SU-DHL-6 (cell line): ENCODE measurements at regions not wholly inside any gene's neighbourhood (a gene's known extent, or its start where the extent isn't known, plus 50 kb on each side); places are given as distances from the start of the nearest gene placed in this dataset.

Source experiments
- H2AFZ ChIP-seq: fragments of 200-600 bp; sonication (generic); 2 replicates; pipeline ENCODE4 v1.6.1; 2014; ENCODE audit warnings: low read depth, mild to moderate bottlenecking, moderate library complexity, mixed read lengths, antibody characterized with exemption, low read length; ENCODE audit not compliant: severe bottlenecking
- H3F3A ChIP-seq: fragments of 200-600 bp; shearing (Covaris generic); 2 replicates; pipeline ENCODE4 v1.6.0; 2016; ENCODE audit warnings: antibody characterized with exemption, mild to moderate bottlenecking; ENCODE audit not compliant: insufficient read depth
- H3K27ac ChIP-seq: fragments of 200-600 bp; sonication (generic); 2 replicates; pipeline ENCODE4 v1.5.1; 2016; ENCODE audit warnings: low read depth, mild to moderate bottlenecking, low read length, moderate library complexity, mixed read lengths
- H3K27me3 ChIP-seq: fragments of 200-600 bp; sonication (generic), shearing (Covaris generic); 2 replicates; pipeline ENCODE4 v1.6.0; 2014; ENCODE audit warnings: mild to moderate bottlenecking, low read length
- H3K36me3 ChIP-seq: fragments of 200-600 bp; sonication (generic); 2 replicates; pipeline ENCODE4 v1.6.1; 2014; ENCODE audit warnings: mild to moderate bottlenecking, low read length, mixed read lengths
- H3K4me2 ChIP-seq: fragments of 300-600, 200-600 bp; shearing (Covaris generic), sonication (generic); 2 replicates; pipeline ENCODE4 v1.6.0; 2014; ENCODE audit warnings: low read length, low read depth, mild to moderate bottlenecking; ENCODE audit not compliant: poor library complexity, severe bottlenecking
- H3K4me3 ChIP-seq: fragments of 200-600 bp; sonication (generic); 2 replicates; pipeline ENCODE4 v1.5.1; 2014; ENCODE audit warnings: antibody characterized with exemption, low read length, mild to moderate bottlenecking, mixed read lengths; ENCODE audit not compliant: insufficient read depth, poor library complexity, severe bottlenecking
- H3K79me2 ChIP-seq: fragments of 200-600 bp; sonication (generic); 2 replicates; pipeline ENCODE4 v1.6.1; 2014; ENCODE audit warnings: mild to moderate bottlenecking, low read length, moderate library complexity; ENCODE audit not compliant: insufficient read depth
- H3K9ac ChIP-seq: fragments of 200-600 bp; sonication (generic); 2 replicates; pipeline ENCODE4 v1.7.0; 2014; ENCODE audit warnings: mild to moderate bottlenecking, low read length
- H3K9me2 ChIP-seq: fragments of 200-600 bp; sonication (generic); replicated peaks from 2 replicates; pipeline ENCODE4 v1.6.1; 2014; ENCODE audit warnings: low read length; ENCODE audit not compliant: insufficient read depth
- H3K9me3 ChIP-seq: fragments of 200-600 bp; sonication (generic); 2 replicates; pipeline ENCODE4 v1.6.1; 2014; ENCODE audit warnings: low read length, mixed read lengths; ENCODE audit not compliant: insufficient read depth
- H4K20me1 ChIP-seq: fragments of 200-600 bp; sonication (generic); 2 replicates; pipeline ENCODE4 v1.6.1; 2014; ENCODE audit warnings: low read depth, mild to moderate bottlenecking, antibody characterized with exemption, low read length, moderate library complexity, mixed read lengths
- CTCF ChIP-seq: fragments of 200-600 bp; sonication (generic); IDR thresholded peaks from one replicate; pipeline ENCODE4 v1.5.1; 2017; ENCODE audit warnings: antibody characterized with exemption, mild to moderate bottlenecking, low read length, moderate library complexity; ENCODE audit not compliant: insufficient read depth, poor library complexity, severe bottlenecking
- EZH2phosphoT487 ChIP-seq: fragments of 200-600 bp; sonication (generic), shearing (Covaris generic); conservative IDR thresholded peaks from 2 replicates; pipeline ENCODE4 v1.6.1; 2018; ENCODE audit warnings: mild to moderate bottlenecking, antibody characterized with exemption, low read length, moderate library complexity, mixed read lengths

GRCh38 chr15:69976366-69976994, 121.2 kb downstream of the TLE3 start:
- Histone ChIP-seq H3K36me3 (no peaks in the 10 kb centered on the region), H3K27ac (no peak overlapping the region), H2AFZ (no peak overlapping the region), H3F3A (0 out of 2 replicates have a peak, but pooled peaks cover 4% of the 10 kb centered on the region), H3K9me2 (no peaks in the 10 kb centered on the region), H3K27me3 (no peaks in the 10 kb centered on the region), H3K4me3 (no peak overlapping the region), H4K20me1 (no peaks in the 10 kb centered on the region), H3K9ac (no peak overlapping the region), H3K4me2 (no peak overlapping the region), H3K9me3 (no peaks in the 10 kb centered on the region), H3K79me2 (no peaks in the 10 kb centered on the region)
- TF ChIP-seq EZH2phosphoT487 (no peak), CTCF (no peak)

GRCh38 chr15:69978603-69979002, 119.1 kb downstream of the TLE3 start:
- TF ChIP-seq EZH2phosphoT487 (no peak), CTCF (no peak)
- H3K9ac ChIP-seq = no peak overlapping the region
- H3K27me3 ChIP-seq = no peaks in the 10 kb centered on the region
- H2AFZ ChIP-seq = no peak overlapping the region
- H3K9me2 ChIP-seq = no peaks in the 10 kb centered on the region
- 0 out of 2 replicates have a peak, but pooled peaks cover 4% of the 10 kb centered on the region for H3F3A ChIP-seq
- H3K9me3 ChIP-seq = no peaks in the 10 kb centered on the region
- no peak overlapping the region for H3K4me3 ChIP-seq
- H3K79me2 ChIP-seq = no peaks in the 10 kb centered on the region
- no peak overlapping the region for H3K27ac ChIP-seq
- H4K20me1 ChIP-seq = no peaks in the 10 kb centered on the region
- H3K4me2 ChIP-seq = no peak overlapping the region
- no peaks in the 10 kb centered on the region for H3K36me3 ChIP-seq

GRCh38 chr15:69979262-69979661, 118.5 kb downstream of the TLE3 start:
- Histone ChIP-seq H3K79me2 (no peaks in the 10 kb centered on the region), H3K4me2 (peak overlapping the region; percentile 52), H3K9me3 (no peaks in the 10 kb centered on the region), H3K27me3 (no peaks in the 10 kb centered on the region), H3K9ac (0 out of 2 replicates have a peak overlapping the region, but pooled peaks have one; percentile 0), H3K4me3 (no peak overlapping the region), H4K20me1 (no peaks in the 10 kb centered on the region), H2AFZ (no peak overlapping the region), H3K36me3 (no peaks in the 10 kb centered on the region), H3K9me2 (no peaks in the 10 kb centered on the region), H3K27ac (peak overlapping the region; percentile 77), H3F3A (0 out of 2 replicates have a peak, but pooled peaks cover 4% of the 10 kb centered on the region)
- no peak for TF ChIP-seq EZH2phosphoT487
- TF ChIP-seq CTCF = peak; percentile 52
